ENCODE measurements at regions not wholly inside any gene's neighbourhood (a gene's known extent, or its start where the extent isn't known, plus 50 kb on each side); places are given as distances from the start of the nearest gene placed in this dataset.

DNA sequence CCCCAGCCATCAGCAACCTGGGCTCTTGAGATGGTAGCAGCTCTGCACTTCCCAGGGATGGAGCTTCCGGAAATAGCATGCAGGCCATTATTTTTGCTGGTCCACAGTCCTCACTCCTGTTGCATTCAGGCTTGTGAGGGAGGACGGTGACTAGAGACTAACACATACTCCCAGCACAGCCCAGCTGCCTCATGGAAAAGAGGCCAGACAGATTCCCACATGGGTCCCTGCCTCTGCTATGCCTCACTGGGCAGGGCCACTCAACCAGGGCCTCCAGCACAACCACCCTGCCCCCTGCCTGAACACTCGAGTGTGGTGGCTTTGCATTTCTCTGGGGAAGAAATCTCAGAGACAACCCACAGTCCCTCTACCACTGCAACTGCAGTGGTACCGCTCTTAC, 1195.1 kb downstream of the PCDH18 start:
- Histone ChIP-seq H2AFZ (ENCODE audit: low read length, unreplicated experiment) (no peak overlapping the region), H3K27me3 (ENCODE audit: insufficient read depth, low read length) (no peaks in the 10 kb centered on the region), H3K4me3 (ENCODE audit: low read depth, low read length) (no peak overlapping the region), H3K79me2 (ENCODE audit: control insufficient read depth, insufficient read depth, low read length, unreplicated experiment) (no peaks in the 10 kb centered on the region), H3K4me1 (ENCODE audit: control insufficient read depth, insufficient read depth, low read length, unreplicated experiment) (no peaks in the 10 kb centered on the region), H3K36me3 (ENCODE audit: insufficient read depth, low read length) (no peaks in the 10 kb centered on the region), H3K27ac (ENCODE audit: low read depth, low read length) (no peak overlapping the region)

DNA sequence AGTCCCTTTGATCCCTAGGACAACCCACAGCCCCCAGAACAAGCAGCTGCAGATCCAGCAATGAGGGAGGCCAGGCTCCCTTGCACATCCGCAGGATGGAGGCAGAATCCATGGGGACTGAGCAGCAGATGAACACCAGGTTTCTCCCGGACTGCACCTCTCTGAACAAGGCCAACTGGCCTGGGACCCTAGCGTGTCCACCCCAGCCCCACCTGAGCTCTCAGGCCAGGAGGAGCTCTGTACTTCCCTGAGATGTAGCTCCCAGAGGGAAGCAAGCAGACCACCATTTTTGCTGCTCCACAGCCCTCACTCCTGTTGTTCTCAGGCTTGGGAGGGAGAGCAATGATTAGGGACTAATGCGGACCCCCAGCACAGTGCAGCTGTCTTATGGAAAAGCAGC, 1195.8 kb downstream of the PCDH18 start:
- Histone ChIP-seq H3K27ac (ENCODE audit: low read depth, low read length) (no peak overlapping the region), H3K36me3 (ENCODE audit: insufficient read depth, low read length) (no peaks in the 10 kb centered on the region), H3K79me2 (ENCODE audit: control insufficient read depth, insufficient read depth, low read length, unreplicated experiment) (no peaks in the 10 kb centered on the region), H3K4me1 (ENCODE audit: control insufficient read depth, insufficient read depth, low read length, unreplicated experiment) (no peaks in the 10 kb centered on the region), H2AFZ (ENCODE audit: low read length, unreplicated experiment) (no peak overlapping the region), H3K27me3 (ENCODE audit: insufficient read depth, low read length) (no peaks in the 10 kb centered on the region), H3K4me3 (ENCODE audit: low read depth, low read length) (no peak overlapping the region)

DNA sequence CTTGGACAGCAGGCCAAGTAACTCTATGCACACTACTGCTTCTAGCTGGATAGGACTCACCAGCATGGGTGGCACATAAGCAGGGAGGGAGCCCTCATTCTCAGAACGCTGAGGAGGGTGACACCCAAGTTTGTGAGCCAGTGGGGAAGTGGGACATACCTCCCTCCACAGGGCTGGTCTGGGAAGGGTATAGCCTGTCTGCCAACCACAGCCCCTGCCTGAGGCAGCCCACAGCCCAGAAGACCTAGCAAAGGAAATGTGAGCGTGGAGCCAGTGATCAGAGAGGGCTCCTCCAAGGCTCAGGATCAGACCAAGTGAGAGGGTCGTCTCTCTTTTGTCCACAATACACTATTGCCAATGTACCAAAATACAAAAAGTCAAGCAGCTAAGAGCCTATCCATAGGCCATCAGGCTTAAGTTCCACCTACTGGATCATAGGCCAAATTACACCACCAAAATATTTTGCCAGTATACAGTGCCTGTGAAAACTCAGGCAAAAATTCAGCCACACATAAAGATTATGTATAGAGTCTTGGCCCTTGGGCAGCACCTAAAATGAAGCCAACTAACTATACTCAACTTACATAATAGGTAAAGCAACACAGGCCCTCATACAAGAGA, 1203.1 kb downstream of the PCDH18 start:
- Histone ChIP-seq H3K27ac (ENCODE audit: low read depth, low read length) (no peak overlapping the region), H3K36me3 (ENCODE audit: insufficient read depth, low read length) (no peaks in the 10 kb centered on the region), H2AFZ (ENCODE audit: low read length, unreplicated experiment) (no peak overlapping the region), H3K4me1 (ENCODE audit: control insufficient read depth, insufficient read depth, low read length, unreplicated experiment) (no peaks in the 10 kb centered on the region), H3K79me2 (ENCODE audit: control insufficient read depth, insufficient read depth, low read length, unreplicated experiment) (no peaks in the 10 kb centered on the region), H3K4me3 (ENCODE audit: low read depth, low read length) (no peak overlapping the region), H3K27me3 (ENCODE audit: insufficient read depth, low read length) (no peaks in the 10 kb centered on the region)

GRCh38 chr4:136328131-136328530, 1204.2 kb downstream of the PCDH18 start:
- H3K27me3 ChIP-seq (ENCODE audit: insufficient read depth, low read length), result no peaks in the 10 kb centered on the region
- no peaks in the 10 kb centered on the region for H3K36me3 ChIP-seq (ENCODE audit: insufficient read depth, low read length)
- no peak overlapping the region for H3K27ac ChIP-seq (ENCODE audit: low read depth, low read length)
- no peak overlapping the region for H2AFZ ChIP-seq (ENCODE audit: low read length, unreplicated experiment)
- no peaks in the 10 kb centered on the region for H3K4me1 ChIP-seq (ENCODE audit: control insufficient read depth, insufficient read depth, low read length, unreplicated experiment)
- H3K79me2 ChIP-seq (ENCODE audit: control insufficient read depth, insufficient read depth, low read length, unreplicated experiment), result no peaks in the 10 kb centered on the region
- H3K4me3 ChIP-seq (ENCODE audit: low read depth, low read length), result no peak overlapping the region

DNA sequence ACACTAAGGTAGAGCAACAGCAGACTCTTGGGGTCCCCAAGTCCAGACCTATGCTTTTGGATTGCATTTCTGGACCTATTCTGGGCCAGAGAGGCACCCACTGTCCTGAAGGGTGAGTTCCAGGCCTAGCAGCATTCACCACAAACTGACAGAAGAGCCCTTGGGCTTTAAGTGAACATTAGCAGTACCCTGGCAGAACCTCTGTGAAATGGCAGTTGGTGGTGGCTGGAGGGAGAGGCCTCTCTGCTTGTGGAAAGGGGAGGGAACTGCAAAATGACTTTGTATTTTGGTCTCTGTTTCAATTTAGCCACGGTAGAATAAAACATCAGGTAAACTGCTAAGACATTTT, 1211.9 kb downstream of the PCDH18 start:
- H2AFZ ChIP-seq (ENCODE audit: low read length, unreplicated experiment), result no peak overlapping the region
- H3K79me2 ChIP-seq (ENCODE audit: control insufficient read depth, insufficient read depth, low read length, unreplicated experiment), result no peaks in the 10 kb centered on the region
- H3K27me3 ChIP-seq (ENCODE audit: insufficient read depth, low read length), result no peaks in the 10 kb centered on the region
- H3K4me3 ChIP-seq (ENCODE audit: low read depth, low read length), result no peak overlapping the region
- H3K4me1 ChIP-seq (ENCODE audit: control insufficient read depth, insufficient read depth, low read length, unreplicated experiment), result no peaks in the 10 kb centered on the region
- H3K36me3 ChIP-seq (ENCODE audit: insufficient read depth, low read length), result no peaks in the 10 kb centered on the region
- no peak overlapping the region for H3K27ac ChIP-seq (ENCODE audit: low read depth, low read length)

DNA sequence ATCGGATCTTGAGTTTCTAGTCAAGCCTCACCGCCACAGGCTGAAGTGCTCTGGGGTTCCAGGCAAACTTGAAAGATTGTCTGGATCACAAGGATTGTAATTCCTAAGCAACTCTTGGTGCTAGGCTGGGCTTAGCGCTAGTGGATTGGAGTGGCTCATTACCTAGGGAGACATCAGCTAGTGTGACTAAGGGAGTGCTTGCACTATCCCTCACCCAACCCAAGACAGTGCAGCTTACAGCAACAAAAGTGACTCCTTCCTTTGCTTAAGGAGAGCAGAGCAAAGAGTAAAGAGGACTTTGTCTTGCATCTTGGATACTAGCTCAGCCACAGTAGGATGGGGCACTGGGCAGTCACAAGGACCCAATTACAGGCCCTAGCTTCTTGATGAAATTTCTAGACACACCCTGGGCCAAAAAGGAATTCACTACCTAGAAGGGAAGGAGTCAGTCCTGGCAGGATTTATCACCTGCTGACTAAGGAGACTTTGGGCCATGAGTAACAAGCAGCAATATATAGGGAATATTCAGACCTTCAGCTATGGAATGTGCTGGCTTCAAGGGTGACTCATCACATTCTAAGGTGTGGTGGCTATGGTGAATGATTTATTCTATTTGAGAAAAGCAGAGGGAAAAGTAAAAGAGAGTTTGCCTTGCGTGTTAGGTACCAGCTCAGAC, 1212.4 kb downstream of the PCDH18 start:
- Histone ChIP-seq H3K27me3 (ENCODE audit: insufficient read depth, low read length) (no peaks in the 10 kb centered on the region), H3K36me3 (ENCODE audit: insufficient read depth, low read length) (no peaks in the 10 kb centered on the region), H3K4me1 (ENCODE audit: control insufficient read depth, insufficient read depth, low read length, unreplicated experiment) (no peaks in the 10 kb centered on the region), H2AFZ (ENCODE audit: low read length, unreplicated experiment) (no peak overlapping the region), H3K79me2 (ENCODE audit: control insufficient read depth, insufficient read depth, low read length, unreplicated experiment) (no peaks in the 10 kb centered on the region), H3K27ac (ENCODE audit: low read depth, low read length) (no peak overlapping the region), H3K4me3 (ENCODE audit: low read depth, low read length) (no peak overlapping the region)

DNA sequence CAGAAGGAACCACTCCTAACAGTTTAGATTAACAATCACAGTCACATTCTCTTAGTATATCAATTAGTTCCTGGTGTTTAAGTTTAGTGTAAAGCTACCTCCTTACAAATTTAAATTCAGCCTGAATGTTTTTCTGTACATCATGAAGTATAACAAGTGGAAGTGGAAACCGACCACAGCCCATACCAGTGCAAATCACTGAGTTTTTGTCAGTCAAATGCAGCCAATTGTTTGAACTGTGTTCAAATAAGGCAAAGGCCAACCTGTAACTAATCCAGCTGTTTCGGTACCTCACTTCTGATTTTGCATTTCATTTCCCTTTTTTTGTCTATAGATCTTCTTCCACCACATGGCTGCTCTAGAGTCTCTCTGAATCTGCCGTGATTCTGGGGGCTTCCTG, 1215.3 kb downstream of the PCDH18 start:
- H2AFZ ChIP-seq (ENCODE audit: low read length, unreplicated experiment), result no peak overlapping the region
- no peaks in the 10 kb centered on the region for H3K36me3 ChIP-seq (ENCODE audit: insufficient read depth, low read length)
- H3K4me3 ChIP-seq (ENCODE audit: low read depth, low read length), result no peak overlapping the region
- no peaks in the 10 kb centered on the region for H3K79me2 ChIP-seq (ENCODE audit: control insufficient read depth, insufficient read depth, low read length, unreplicated experiment)
- H3K27me3 ChIP-seq (ENCODE audit: insufficient read depth, low read length), result no peaks in the 10 kb centered on the region
- no peaks in the 10 kb centered on the region for H3K4me1 ChIP-seq (ENCODE audit: control insufficient read depth, insufficient read depth, low read length, unreplicated experiment)
- H3K27ac ChIP-seq (ENCODE audit: low read depth, low read length), result no peak overlapping the region

- no peaks in the 10 kb centered on the region for H3K79me2 ChIP-seq (ENCODE audit: control insufficient read depth, insufficient read depth, low read length, unreplicated experiment)
- H3K36me3 ChIP-seq (ENCODE audit: insufficient read depth, low read length), result no peaks in the 10 kb centered on the region
- no peak overlapping the region for H3K4me3 ChIP-seq (ENCODE audit: low read depth, low read length)
- no peak overlapping the region for H2AFZ ChIP-seq (ENCODE audit: low read length, unreplicated experiment)
- H3K27me3 ChIP-seq (ENCODE audit: insufficient read depth, low read length), result no peaks in the 10 kb centered on the region
- H3K27ac ChIP-seq (ENCODE audit: low read depth, low read length), result no peak overlapping the region
- no peaks in the 10 kb centered on the region for H3K4me1 ChIP-seq (ENCODE audit: control insufficient read depth, insufficient read depth, low read length, unreplicated experiment)
Observed at GRCh38 chr4:136314686-136315085, 1217.6 kb downstream of the PCDH18 start.

GRCh38 chr4:136311774-136312173, 1220.5 kb downstream of the PCDH18 start:
- Histone ChIP-seq H3K79me2 (ENCODE audit: control insufficient read depth, insufficient read depth, low read length, unreplicated experiment) (no peaks in the 10 kb centered on the region), H3K4me3 (ENCODE audit: low read depth, low read length) (no peak overlapping the region), H3K27ac (ENCODE audit: low read depth, low read length) (no peak overlapping the region), H2AFZ (ENCODE audit: low read length, unreplicated experiment) (no peak overlapping the region), H3K4me1 (ENCODE audit: control insufficient read depth, insufficient read depth, low read length, unreplicated experiment) (no peaks in the 10 kb centered on the region), H3K27me3 (ENCODE audit: insufficient read depth, low read length) (no peaks in the 10 kb centered on the region), H3K36me3 (ENCODE audit: insufficient read depth, low read length) (no peaks in the 10 kb centered on the region)

DNA sequence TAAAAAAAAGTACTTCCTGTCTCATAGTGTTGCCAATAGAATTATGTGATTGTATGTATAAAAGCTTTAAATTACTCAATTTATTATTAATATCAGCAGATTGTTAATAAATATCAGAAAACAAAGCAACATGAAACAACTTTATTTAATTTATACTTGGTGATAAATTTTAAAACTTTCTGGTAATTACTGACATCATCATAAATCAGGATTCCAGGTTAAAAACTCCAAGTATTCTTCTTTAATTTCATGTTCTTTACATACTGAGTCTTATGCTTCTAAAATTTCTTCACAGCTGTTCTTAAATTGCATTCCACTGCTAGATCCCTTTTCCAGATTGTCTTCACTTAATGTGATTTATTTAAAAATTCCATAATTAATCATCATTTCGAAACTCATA, 1224.5 kb downstream of the PCDH18 start:
- no peaks in the 10 kb centered on the region for H3K27me3 ChIP-seq (ENCODE audit: insufficient read depth, low read length)
- H3K4me1 ChIP-seq (ENCODE audit: control insufficient read depth, insufficient read depth, low read length, unreplicated experiment), result no peaks in the 10 kb centered on the region
- H3K79me2 ChIP-seq (ENCODE audit: control insufficient read depth, insufficient read depth, low read length, unreplicated experiment), result no peaks in the 10 kb centered on the region
- H2AFZ ChIP-seq (ENCODE audit: low read length, unreplicated experiment), result no peak overlapping the region
- H3K27ac ChIP-seq (ENCODE audit: low read depth, low read length), result no peak overlapping the region
- H3K4me3 ChIP-seq (ENCODE audit: low read depth, low read length), result no peak overlapping the region
- H3K36me3 ChIP-seq (ENCODE audit: insufficient read depth, low read length), result no peaks in the 10 kb centered on the region

GRCh38 chr4:136306361-136306760, 1225.9 kb downstream of the PCDH18 start:
- no peaks in the 10 kb centered on the region for H3K27me3 ChIP-seq (ENCODE audit: insufficient read depth, low read length)
- no peak overlapping the region for H3K4me3 ChIP-seq (ENCODE audit: low read depth, low read length)
- no peaks in the 10 kb centered on the region for H3K79me2 ChIP-seq (ENCODE audit: control insufficient read depth, insufficient read depth, low read length, unreplicated experiment)
- H3K27ac ChIP-seq (ENCODE audit: low read depth, low read length), result no peak overlapping the region
- H3K36me3 ChIP-seq (ENCODE audit: insufficient read depth, low read length), result no peaks in the 10 kb centered on the region
- no peak overlapping the region for H2AFZ ChIP-seq (ENCODE audit: low read length, unreplicated experiment)
- no peaks in the 10 kb centered on the region for H3K4me1 ChIP-seq (ENCODE audit: control insufficient read depth, insufficient read depth, low read length, unreplicated experiment)

Data from ACC112 (cell line).